K562 (cell line): ENCODE measurements at regions not wholly inside any gene's neighbourhood (a gene's known extent, or its start where the extent isn't known, plus 50 kb on each side); places are given as distances from the start of the nearest gene placed in this dataset.

Experiments
- ARID1B ChIP-seq: fragments of 450-650 bp; IDR thresholded peaks from 2 replicates; pipeline ENCODE4 v1.6.1; 2016; ENCODE audit warnings: antibody characterized with exemption, mild to moderate bottlenecking, inconsistent platforms
- FOS ChIP-seq: IDR thresholded peaks from 3 replicates; pipeline ENCODE4 v1.6.1; 2011; ENCODE audit not compliant: insufficient read length; ENCODE audit errors: extremely low read depth
- JUND ChIP-seq, 2 experiments: IDR thresholded peaks; 2 replicates in 1 of 2; 3 replicates in 1 of 2; pipeline ENCODE4 v1.6.1; 2011; ENCODE audit warnings: borderline replicate concordance in 2 of 2, low read depth in 2 of 2, low read length in 2 of 2, improper control_type of control experiment in 1 of 2, missing biosample characterization in 1 of 2, missing genetic modification characterization in 1 of 2, missing genetic modification reagents in 1 of 2
- KLF6 ChIP-seq: fragments of 250-450 bp; sonication (Bioruptor Pico); IDR thresholded peaks from 2 replicates; pipeline ENCODE4 v1.4.0; 2020; ENCODE audit warnings: mild to moderate bottlenecking, moderate library complexity, borderline replicate concordance
- MIER1 ChIP-seq: fragments of 450-650 bp; IDR thresholded peaks from 2 replicates; pipeline ENCODE4 v1.6.1; 2016; ENCODE audit warnings: antibody characterized with exemption, mild to moderate bottlenecking, low read depth
- POLR2A ChIP-seq: fragments of 450-650 bp; conservative IDR thresholded peaks from 2 replicates; pipeline ENCODE4 v1.6.1; 2016
- RBM22 ChIP-seq: fragments of 200-400 bp; formaldehyde crosslinking; IDR thresholded peaks from 2 replicates; pipeline ENCODE4 v1.6.1; 2018; ENCODE audit warnings: low read length, low read depth; ENCODE audit not compliant: poor library complexity, severe bottlenecking
- SPI1 ChIP-seq: IDR thresholded peaks from 2 replicates; pipeline ENCODE4 v1.6.1; 2011; ENCODE audit warnings: low read depth, low read length, control low read depth, borderline replicate concordance
- TAF1 ChIP-seq: IDR thresholded peaks from 2 replicates; pipeline ENCODE4 v1.6.1; 2011; ENCODE audit warnings: mild to moderate bottlenecking, low read length, moderate library complexity; ENCODE audit not compliant: insufficient read depth, control insufficient read depth, severe bottlenecking; ENCODE audit errors: extremely low read depth
- U2AF2 ChIP-seq: fragments of 200-400 bp; formaldehyde crosslinking; optimal IDR thresholded peaks from 2 replicates; pipeline ENCODE3; 2017; ENCODE audit warnings: low read depth, mild to moderate bottlenecking, low read length
- ZNF780A ChIP-seq: fragments of 250-450 bp; sonication (Bioruptor Pico); IDR thresholded peaks from 2 replicates; pipeline ENCODE4 v1.5.0; 2021; ENCODE audit warnings: mild to moderate bottlenecking
- TF ChIP-seq, protein P1 (sequence below): fragments of 450-650 bp; formaldehyde crosslinking; IDR thresholded peaks from 2 replicates; pipeline ENCODE4 v1.4.0; 2020; ENCODE audit warnings: mild to moderate bottlenecking, moderate library complexity
- TF ChIP-seq, protein P2 (sequence below), 2 experiments: IDR thresholded peaks; 2 replicates each; pipeline ENCODE4 v1.6.1; 2011; ENCODE audit warnings: borderline replicate concordance in 1 of 2, control low read depth in 1 of 2, low read depth in 1 of 2, low read length in 1 of 2, mild to moderate bottlenecking in 1 of 2, mixed read lengths in 1 of 2, moderate library complexity in 1 of 2; ENCODE audit not compliant: insufficient read depth in 1 of 2, insufficient read length in 1 of 2, poor library complexity in 1 of 2, severe bottlenecking in 1 of 2; ENCODE audit errors: extremely low read depth in 1 of 2

DNA sequence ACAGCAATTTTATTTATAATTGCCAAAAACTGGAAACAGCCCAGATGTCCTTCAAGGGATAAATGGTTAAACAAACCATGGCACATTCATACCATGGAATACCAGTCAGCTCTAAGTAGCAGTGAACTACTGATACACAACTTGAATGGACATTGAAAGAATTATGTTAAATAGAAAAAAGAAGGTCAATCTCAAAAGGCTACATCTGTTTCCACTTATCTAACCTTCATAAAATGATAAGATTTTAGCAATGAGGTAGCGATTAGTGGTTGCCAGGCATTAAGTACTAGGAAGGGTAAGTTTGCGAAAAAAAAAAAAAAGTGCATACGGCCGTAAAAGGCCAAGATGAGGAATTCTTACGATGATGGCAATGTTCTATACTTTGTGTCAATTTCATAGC is 738.7 kb upstream of the ANO3 start:
- TF ChIP-seq KLF6 (no peak), JUND (IDR thresholded peaks at IDR 0.05; ENCODE audit: borderline replicate concordance, low read depth, low read length) (no peak), JUND (tag; IDR thresholded peaks at IDR 0.05; ENCODE audit: borderline replicate concordance, low read depth, low read length) (no peak), ZNF780A (CRISPR knock-in tag) (no peak), ARID1B (no peak), SPI1 (no peak), U2AF2 (no peak), FOS (no peak), POLR2A (no peak), RBM22 (no peak), MIER1 (no peak), TAF1 (no peak)
- TF ChIP-seq, protein P1, sequence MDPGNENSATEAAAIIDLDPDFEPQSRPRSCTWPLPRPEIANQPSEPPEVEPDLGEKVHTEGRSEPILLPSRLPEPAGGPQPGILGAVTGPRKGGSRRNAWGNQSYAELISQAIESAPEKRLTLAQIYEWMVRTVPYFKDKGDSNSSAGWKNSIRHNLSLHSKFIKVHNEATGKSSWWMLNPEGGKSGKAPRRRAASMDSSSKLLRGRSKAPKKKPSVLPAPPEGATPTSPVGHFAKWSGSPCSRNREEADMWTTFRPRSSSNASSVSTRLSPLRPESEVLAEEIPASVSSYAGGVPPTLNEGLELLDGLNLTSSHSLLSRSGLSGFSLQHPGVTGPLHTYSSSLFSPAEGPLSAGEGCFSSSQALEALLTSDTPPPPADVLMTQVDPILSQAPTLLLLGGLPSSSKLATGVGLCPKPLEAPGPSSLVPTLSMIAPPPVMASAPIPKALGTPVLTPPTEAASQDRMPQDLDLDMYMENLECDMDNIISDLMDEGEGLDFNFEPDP (CRISPR knock-in tag), result no peak
- TF ChIP-seq, protein P2, sequence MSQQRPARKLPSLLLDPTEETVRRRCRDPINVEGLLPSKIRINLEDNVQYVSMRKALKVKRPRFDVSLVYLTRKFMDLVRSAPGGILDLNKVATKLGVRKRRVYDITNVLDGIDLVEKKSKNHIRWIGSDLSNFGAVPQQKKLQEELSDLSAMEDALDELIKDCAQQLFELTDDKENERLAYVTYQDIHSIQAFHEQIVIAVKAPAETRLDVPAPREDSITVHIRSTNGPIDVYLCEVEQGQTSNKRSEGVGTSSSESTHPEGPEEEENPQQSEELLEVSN (IDR thresholded peaks at IDR 0.05; ENCODE audit: borderline replicate concordance in 1 of 2, extremely low read depth in 1 of 2, insufficient read depth in 1 of 2, insufficient read length in 1 of 2, low read depth in 1 of 2, low read length in 1 of 2, poor library complexity in 1 of 2, severe bottlenecking in 1 of 2), result no peak
